ENCODE measurements at regions not wholly inside any gene's neighbourhood (a gene's known extent, or its start where the extent isn't known, plus 50 kb on each side); places are given as distances from the start of the nearest gene placed in this dataset.
A peak's percentile ranks its signal among the peaks of the same experiment; 100 is the strongest.

- intact Hi-C loops (cut with micrococcal nuclease; ENCODE audit: unreplicated experiment): no loop called here
- peaks cover 11% of the 10 kb centered on the region for H3K4me1 ChIP-seq (ENCODE audit: insufficient read depth, low read length, poor library complexity, severe bottlenecking)
- H3K27ac ChIP-seq (ENCODE audit: low read depth, low read length, poor library complexity, severe bottlenecking): no peak overlapping the region
- ChIA-PET POLR2A (ENCODE audit: low non-redundant PET) (no interaction called here), CTCF (no interaction called here)
- no TSS peak for BruUV-seq (replicated peaks)
- no peaks in the 10 kb centered on the region for H3K27me3 ChIP-seq (replicated peaks; ENCODE audit: insufficient read depth, low read depth, low read length, poor library complexity)
- no peak for DNase-seq (ENCODE audit: low spot score)
- H3K36me3 ChIP-seq (ENCODE audit: insufficient read depth, low read length, poor library complexity, severe bottlenecking): no peaks in the 10 kb centered on the region
- no peak overlapping the region for H3K4me3 ChIP-seq (ENCODE audit: low read depth, low read length, poor library complexity, severe bottlenecking)
- H3K9me3 ChIP-seq (ENCODE audit: low read depth, low read length, poor library complexity, severe bottlenecking): no peaks in the 10 kb centered on the region
- no peak for TF ChIP-seq CTCF (conservative IDR thresholded peaks at IDR 0.05; ENCODE audit: low read depth, low read length)
- TF ChIP-seq EZH2 (IDR thresholded peaks at IDR 0.05; ENCODE audit: borderline replicate concordance, low read depth, low read length, poor library complexity, severe bottlenecking): no peak
Measured at GRCh38 chr22:23516304-23516703, 63.8 kb downstream of the IGLL1 start.

- ChIA-PET CTCF (no interaction called here), POLR2A (ENCODE audit: low non-redundant PET) (no interaction called here)
- H3K27me3 ChIP-seq (replicated peaks; ENCODE audit: insufficient read depth, low read depth, low read length, poor library complexity): no peaks in the 10 kb centered on the region
- H3K27ac ChIP-seq (ENCODE audit: low read depth, low read length, poor library complexity, severe bottlenecking): no peak overlapping the region
- DNase-seq (ENCODE audit: low spot score): no peak
- no peaks in the 10 kb centered on the region for H3K4me1 ChIP-seq (ENCODE audit: insufficient read depth, low read length, poor library complexity, severe bottlenecking)
- H3K9me3 ChIP-seq (ENCODE audit: low read depth, low read length, poor library complexity, severe bottlenecking): no peaks in the 10 kb centered on the region
- no TSS peak for BruUV-seq (replicated peaks)
- intact Hi-C loops (cut with micrococcal nuclease; ENCODE audit: unreplicated experiment): no loop called here
- no peak overlapping the region for H3K4me3 ChIP-seq (ENCODE audit: low read depth, low read length, poor library complexity, severe bottlenecking)
- H3K36me3 ChIP-seq (ENCODE audit: insufficient read depth, low read length, poor library complexity, severe bottlenecking): no peaks in the 10 kb centered on the region
- TF ChIP-seq CTCF (conservative IDR thresholded peaks at IDR 0.05; ENCODE audit: low read depth, low read length) (0 out of 2 replicates have a peak, but pooled peaks have one; percentile 12), EZH2 (IDR thresholded peaks at IDR 0.05; ENCODE audit: borderline replicate concordance, low read depth, low read length, poor library complexity, severe bottlenecking) (no peak)
Measured at GRCh38 chr22:23514322-23515038, 65.6 kb downstream of the IGLL1 start.

- no peak for DNase-seq (ENCODE audit: low spot score)
- H3K4me3 ChIP-seq (ENCODE audit: low read depth, low read length, poor library complexity, severe bottlenecking): no peak overlapping the region
- POLR2A ChIA-PET (ENCODE audit: low non-redundant PET): no interaction called here
- H3K4me1 ChIP-seq (ENCODE audit: insufficient read depth, low read length, poor library complexity, severe bottlenecking): no peaks in the 10 kb centered on the region
- CTCF ChIA-PET: no interaction called here
- no peak overlapping the region for H3K27ac ChIP-seq (ENCODE audit: low read depth, low read length, poor library complexity, severe bottlenecking)
- no peaks in the 10 kb centered on the region for H3K36me3 ChIP-seq (ENCODE audit: insufficient read depth, low read length, poor library complexity, severe bottlenecking)
- intact Hi-C loops (cut with micrococcal nuclease; ENCODE audit: unreplicated experiment): no loop called here
- no peaks in the 10 kb centered on the region for H3K27me3 ChIP-seq (replicated peaks; ENCODE audit: insufficient read depth, low read depth, low read length, poor library complexity)
- no peaks in the 10 kb centered on the region for H3K9me3 ChIP-seq (ENCODE audit: low read depth, low read length, poor library complexity, severe bottlenecking)
- TF ChIP-seq CTCF (conservative IDR thresholded peaks at IDR 0.05; ENCODE audit: low read depth, low read length): no peak
- BruUV-seq (replicated peaks): no TSS peak
Measured at GRCh38 chr22:23513705-23514104, 66.4 kb downstream of the IGLL1 start.
